Activated CD8-positive, alpha-beta T cell treated with anti-CD3 and anti-CD28 coated beads, Interleukin-2, amount 10 ng/mL, durations not matched to agents 7 days and 5 days (primary cell): ENCODE measurements at regions not wholly inside any gene's neighbourhood (a gene's known extent, or its start where the extent isn't known, plus 50 kb on each side); places are given as distances from the start of the nearest gene placed in this dataset.

Experiments used
- ATAC-seq: fragments of 150-1000 bp; cut with Tn5 transposase; one replicate; pipeline ENCODE4 v1.10.0; 2021; ENCODE audit warnings: moderate library complexity
- CTCF ChIA-PET: fragments of 350-600 bp; sonication (Branson Sonifier 250); formaldehyde crosslinking; loops from one replicate; lab custom pipeline; 2021; ENCODE audit warnings: antibody characterized with exemption; lab: Charles Lee
- POLR2A ChIA-PET: fragments of 350-600 bp; sonication (Branson Sonifier 250); formaldehyde crosslinking; loops from one replicate; lab custom pipeline; 2021; ENCODE audit warnings: antibody characterized with exemption; lab: Charles Lee
- DNase-seq: peaks from one replicate; pipeline ENCODE4 v3.0.0-alpha.2; 2020
- H3K27ac Mint-ChIP-seq: one replicate; pipeline ENCODE4 v1.8.0; 2021; ENCODE audit warnings: mild to moderate bottlenecking, mixed read lengths
- H3K27me3 Mint-ChIP-seq: one replicate; pipeline ENCODE4 v1.8.0; 2021; ENCODE audit warnings: low read depth, mixed read lengths
- H3K36me3 Mint-ChIP-seq: one replicate; pipeline ENCODE4 v1.8.0; 2021; ENCODE audit warnings: low read depth, mixed read lengths
- H3K4me1 Mint-ChIP-seq: one replicate; pipeline ENCODE4 v1.8.0; 2021; ENCODE audit warnings: low read depth, mixed read lengths
- H3K4me3 Mint-ChIP-seq: one replicate; pipeline ENCODE4 v1.8.0; 2021; ENCODE audit warnings: mild to moderate bottlenecking, mixed read lengths
- H3K9me3 Mint-ChIP-seq: one replicate; pipeline ENCODE4 v1.8.0; 2022; ENCODE audit warnings: mixed read lengths; ENCODE audit not compliant: insufficient read depth

DNA sequence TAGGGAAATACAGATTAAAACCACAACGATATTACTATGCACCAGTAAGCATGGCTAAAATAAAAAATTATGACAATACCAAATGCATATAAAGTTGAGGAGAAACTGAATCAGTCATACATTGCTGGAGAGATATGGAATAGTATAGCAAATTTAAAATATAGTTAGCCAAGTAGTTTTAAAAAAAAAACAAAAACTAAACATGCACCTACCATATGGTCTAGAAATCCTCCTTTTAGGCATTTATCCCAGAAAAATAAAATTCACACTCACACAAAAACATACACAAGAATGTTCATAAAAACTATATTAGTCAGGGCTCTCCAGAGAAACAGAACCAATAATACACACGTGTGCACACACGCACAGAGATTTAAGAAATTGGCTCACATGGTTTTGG, 175.8 kb downstream of the IPMK start:
- Mint-ChIP-seq H3K36me3 (no peaks in the 10 kb centered on the region), H3K4me1 (no peaks in the 10 kb centered on the region), H3K9me3 (no peaks in the 10 kb centered on the region), H3K4me3 (no peak overlapping the region), H3K27ac (no peak overlapping the region), H3K27me3 (peaks cover 5% of the 10 kb centered on the region)
- POLR2A ChIA-PET, result no interaction called here
- CTCF ChIA-PET, result no interaction called here
- ATAC-seq, result no peak
- no peak for DNase-seq

GRCh38 chr10:58089739-58090138, 178.0 kb downstream of the IPMK start:
- Mint-ChIP-seq H3K36me3 (no peaks in the 10 kb centered on the region), H3K27ac (no peak overlapping the region), H3K27me3 (peaks cover 5% of the 10 kb centered on the region), H3K4me1 (no peaks in the 10 kb centered on the region), H3K4me3 (no peak overlapping the region), H3K9me3 (no peaks in the 10 kb centered on the region)
- DNase-seq, result no peak
- CTCF ChIA-PET, result no interaction called here
- no peak for ATAC-seq
- POLR2A ChIA-PET, result no interaction called here

DNA sequence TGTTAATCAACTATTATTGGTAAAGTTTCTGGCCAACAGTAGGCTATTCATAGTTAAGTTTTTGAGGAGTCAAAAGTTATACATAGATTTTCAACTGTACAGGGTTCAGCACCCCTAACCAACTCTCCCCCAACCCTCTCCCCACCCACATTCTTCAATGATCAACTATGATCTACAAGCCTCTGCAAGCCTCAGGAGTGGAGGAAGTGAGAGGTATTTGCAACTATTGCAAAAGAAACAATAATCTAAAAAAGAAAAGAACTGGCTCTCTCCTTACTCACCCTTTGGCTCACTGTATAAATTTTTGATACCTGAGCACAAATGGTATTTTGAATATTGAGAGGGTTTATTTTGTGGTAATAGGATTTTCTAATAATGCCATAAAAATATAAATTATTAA, 179.8 kb downstream of the IPMK start:
- Mint-ChIP-seq H3K36me3 (no peaks in the 10 kb centered on the region), H3K27me3 (peaks cover 5% of the 10 kb centered on the region), H3K4me3 (no peak overlapping the region), H3K9me3 (no peaks in the 10 kb centered on the region), H3K27ac (no peak overlapping the region), H3K4me1 (no peaks in the 10 kb centered on the region)
- ATAC-seq (no peak), DNase-seq (no peak)
- POLR2A ChIA-PET, result no interaction called here
- CTCF ChIA-PET, result no interaction called here

GRCh38 chr10:58086763-58087150, 180.9 kb downstream of the IPMK start:
- no peak overlapping the region for H3K27ac Mint-ChIP-seq
- no peak overlapping the region for H3K4me3 Mint-ChIP-seq
- ChIA-PET POLR2A (no interaction called here), CTCF (no interaction called here)
- H3K27me3 Mint-ChIP-seq, result peaks cover 5% of the 10 kb centered on the region
- DNase-seq, result no peak
- no peak for ATAC-seq
- no peaks in the 10 kb centered on the region for H3K4me1 Mint-ChIP-seq
- no peaks in the 10 kb centered on the region for H3K36me3 Mint-ChIP-seq
- H3K9me3 Mint-ChIP-seq, result no peaks in the 10 kb centered on the region

- Mint-ChIP-seq H3K4me1 (no peaks in the 10 kb centered on the region), H3K27me3 (peaks cover 5% of the 10 kb centered on the region), H3K36me3 (no peaks in the 10 kb centered on the region), H3K4me3 (no peak overlapping the region), H3K9me3 (no peaks in the 10 kb centered on the region), H3K27ac (no peak overlapping the region)
- CTCF ChIA-PET, result no interaction called here
- DNase-seq, result no peak
- POLR2A ChIA-PET, result no interaction called here
- ATAC-seq, result no peak
Observed at GRCh38 chr10:58086144-58086762, 181.4 kb downstream of the IPMK start.

DNA sequence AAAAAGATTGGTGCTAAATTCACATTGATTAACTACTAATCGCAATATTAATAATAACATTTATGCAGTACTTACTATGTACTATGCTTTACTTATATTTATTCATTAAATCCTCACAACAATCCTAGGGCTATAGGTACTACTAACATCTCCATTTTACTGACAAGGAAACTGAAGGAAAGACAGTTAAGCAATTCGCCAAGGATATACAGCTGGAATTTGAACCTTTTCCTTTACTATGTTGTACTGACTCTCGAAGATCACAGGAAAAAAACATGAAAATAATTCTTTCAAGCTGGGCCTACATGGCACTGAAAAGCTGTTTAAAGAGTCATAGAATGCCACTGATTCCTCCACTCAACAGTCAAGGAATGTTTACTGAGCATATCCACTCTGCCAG, 185.4 kb downstream of the IPMK start:
- ChIA-PET POLR2A (no interaction called here), CTCF (no interaction called here)
- H3K9me3 Mint-ChIP-seq, result no peaks in the 10 kb centered on the region
- no peak for ATAC-seq
- H3K27ac Mint-ChIP-seq, result no peak overlapping the region
- no peaks in the 10 kb centered on the region for H3K4me1 Mint-ChIP-seq
- no peaks in the 10 kb centered on the region for H3K27me3 Mint-ChIP-seq
- no peak overlapping the region for H3K4me3 Mint-ChIP-seq
- no peak for DNase-seq
- no peaks in the 10 kb centered on the region for H3K36me3 Mint-ChIP-seq

DNA sequence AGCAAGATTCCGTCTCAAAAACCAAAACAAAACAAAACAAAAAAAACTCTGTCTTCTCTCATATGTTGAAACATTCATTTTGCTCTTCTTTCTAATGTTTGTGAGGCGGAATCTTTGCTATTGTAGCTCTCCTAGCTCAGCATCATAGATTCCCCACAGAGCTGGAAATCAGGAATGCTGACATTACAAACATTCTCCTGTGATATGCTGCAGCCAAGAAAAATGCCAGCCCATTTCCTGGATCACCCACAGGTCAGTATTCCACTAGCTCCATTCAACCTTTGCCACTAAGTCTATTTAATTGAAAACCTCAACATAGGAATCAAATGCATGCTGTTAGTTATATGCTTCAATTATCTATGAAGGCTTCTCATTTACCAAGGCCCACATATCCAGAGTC, 186.3 kb downstream of the IPMK start:
- ATAC-seq (no peak), DNase-seq (no peak)
- no peak overlapping the region for H3K27ac Mint-ChIP-seq
- H3K27me3 Mint-ChIP-seq, result no peaks in the 10 kb centered on the region
- ChIA-PET POLR2A (no interaction called here), CTCF (no interaction called here)
- H3K9me3 Mint-ChIP-seq, result no peaks in the 10 kb centered on the region
- H3K36me3 Mint-ChIP-seq, result no peaks in the 10 kb centered on the region
- H3K4me3 Mint-ChIP-seq, result no peak overlapping the region
- no peaks in the 10 kb centered on the region for H3K4me1 Mint-ChIP-seq

DNA sequence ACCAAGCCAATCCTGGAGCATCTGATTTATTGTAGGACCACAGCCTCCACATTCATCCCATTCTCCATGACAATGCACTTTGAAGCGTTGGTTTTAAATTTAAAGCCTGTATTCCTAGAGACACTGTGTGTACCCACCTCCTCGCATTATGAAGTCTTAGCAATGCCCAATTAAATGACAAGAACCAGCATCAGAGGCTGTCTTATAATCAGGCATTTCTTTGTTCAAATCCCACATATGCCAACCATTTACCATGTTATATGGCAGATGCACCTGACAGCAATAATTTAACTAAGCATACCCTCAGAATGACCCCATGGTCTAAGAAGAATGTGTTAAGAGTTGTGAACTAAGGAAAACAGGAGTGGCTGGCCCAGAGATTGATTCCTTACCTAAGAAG, 188.2 kb downstream of the IPMK start:
- Mint-ChIP-seq H3K27ac (no peak overlapping the region), H3K4me3 (no peak overlapping the region), H3K36me3 (no peaks in the 10 kb centered on the region), H3K9me3 (no peaks in the 10 kb centered on the region), H3K4me1 (no peaks in the 10 kb centered on the region), H3K27me3 (no peaks in the 10 kb centered on the region)
- POLR2A ChIA-PET, result no interaction called here
- no peak for ATAC-seq
- no peak for DNase-seq
- CTCF ChIA-PET, result no interaction called here

GRCh38 chr10:58072634-58073033, 195.1 kb downstream of the IPMK start:
- DNase-seq (no peak), ATAC-seq (no peak)
- Mint-ChIP-seq H3K27me3 (peaks cover 3% of the 10 kb centered on the region), H3K4me3 (no peak overlapping the region), H3K9me3 (no peaks in the 10 kb centered on the region), H3K36me3 (no peaks in the 10 kb centered on the region), H3K27ac (no peak overlapping the region), H3K4me1 (no peaks in the 10 kb centered on the region)
- ChIA-PET CTCF (no interaction called here), POLR2A (no interaction called here)

GRCh38 chr10:58070956-58071355, 196.7 kb downstream of the IPMK start:
- no peaks in the 10 kb centered on the region for H3K36me3 Mint-ChIP-seq
- ChIA-PET POLR2A (no interaction called here), CTCF (no interaction called here)

DNA sequence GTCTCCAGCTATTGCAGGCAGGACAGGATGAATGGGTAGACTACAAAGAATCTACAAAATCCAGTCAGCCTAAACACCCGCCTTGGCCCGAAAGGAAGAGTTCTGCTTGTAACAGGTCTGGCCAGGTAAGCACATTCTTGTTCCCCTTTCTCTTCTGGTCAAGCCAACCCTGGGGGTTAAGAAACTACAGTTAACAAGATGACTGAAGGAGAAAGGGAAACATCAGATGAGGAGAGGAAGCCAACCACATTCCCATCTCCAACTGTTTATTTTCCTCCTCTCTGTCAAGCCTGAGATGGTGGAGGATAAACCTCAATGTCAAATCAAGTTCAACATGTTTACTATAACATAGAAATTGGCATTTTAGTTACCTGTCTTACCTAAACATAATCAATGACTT, 198.9 kb downstream of the IPMK start:
- POLR2A ChIA-PET, result no interaction called here
- no peaks in the 10 kb centered on the region for H3K27me3 Mint-ChIP-seq
- no peak for ATAC-seq
- no peaks in the 10 kb centered on the region for H3K36me3 Mint-ChIP-seq
- H3K4me1 Mint-ChIP-seq, result no peaks in the 10 kb centered on the region
- no peak for DNase-seq
- no peak overlapping the region for H3K27ac Mint-ChIP-seq
- no peaks in the 10 kb centered on the region for H3K9me3 Mint-ChIP-seq
- no peak overlapping the region for H3K4me3 Mint-ChIP-seq
- CTCF ChIA-PET, result no interaction called here

More at GRCh38 chr10:58070956-58071355, 196.7 kb downstream of the IPMK start:
- peaks cover 3% of the 10 kb centered on the region for H3K27me3 Mint-ChIP-seq
- H3K9me3 Mint-ChIP-seq, result no peaks in the 10 kb centered on the region
- H3K4me1 Mint-ChIP-seq, result no peaks in the 10 kb centered on the region
- DNase-seq (no peak), ATAC-seq (no peak)
- no peak overlapping the region for H3K4me3 Mint-ChIP-seq
- no peak overlapping the region for H3K27ac Mint-ChIP-seq

- no peak for DNase-seq
- peaks cover 1% of the 10 kb centered on the region for H3K27me3 Mint-ChIP-seq
- ChIA-PET POLR2A (no interaction called here), CTCF (no interaction called here)
- H3K9me3 Mint-ChIP-seq, result no peaks in the 10 kb centered on the region
- no peak overlapping the region for H3K4me3 Mint-ChIP-seq
- no peak for ATAC-seq
- H3K4me1 Mint-ChIP-seq, result no peaks in the 10 kb centered on the region
- no peaks in the 10 kb centered on the region for H3K36me3 Mint-ChIP-seq
- H3K27ac Mint-ChIP-seq, result no peak overlapping the region
Observed at GRCh38 chr10:58066979-58067378, 200.7 kb downstream of the IPMK start.

- no peaks in the 10 kb centered on the region for H3K9me3 Mint-ChIP-seq
- ChIA-PET CTCF (interaction anchor here (0.7 kb wide), 1 partner anchor 408 kb away, joined by 3 read pairs; no protein-coding TSS in a partner anchor), POLR2A (no interaction called here)
- no peak overlapping the region for H3K4me3 Mint-ChIP-seq
- H3K27ac Mint-ChIP-seq, result no peak overlapping the region
- DNase-seq (no peak), ATAC-seq (no peak)
- no peaks in the 10 kb centered on the region for H3K36me3 Mint-ChIP-seq
- H3K27me3 Mint-ChIP-seq, result peaks cover 2% of the 10 kb centered on the region
- no peaks in the 10 kb centered on the region for H3K4me1 Mint-ChIP-seq
Observed at GRCh38 chr10:58066126-58066525, 201.6 kb downstream of the IPMK start.
